SK-N-DZ (cell line): ENCODE measurements at regions not wholly inside any gene's neighbourhood (a gene's known extent, or its start where the extent isn't known, plus 50 kb on each side); places are given as distances from the start of the nearest gene placed in this dataset.

Experiments
- DNase-seq: peaks from one replicate; pipeline ENCODE4 v3.0.0-alpha.2; 2015; ENCODE audit warnings: low spot score

DNA sequence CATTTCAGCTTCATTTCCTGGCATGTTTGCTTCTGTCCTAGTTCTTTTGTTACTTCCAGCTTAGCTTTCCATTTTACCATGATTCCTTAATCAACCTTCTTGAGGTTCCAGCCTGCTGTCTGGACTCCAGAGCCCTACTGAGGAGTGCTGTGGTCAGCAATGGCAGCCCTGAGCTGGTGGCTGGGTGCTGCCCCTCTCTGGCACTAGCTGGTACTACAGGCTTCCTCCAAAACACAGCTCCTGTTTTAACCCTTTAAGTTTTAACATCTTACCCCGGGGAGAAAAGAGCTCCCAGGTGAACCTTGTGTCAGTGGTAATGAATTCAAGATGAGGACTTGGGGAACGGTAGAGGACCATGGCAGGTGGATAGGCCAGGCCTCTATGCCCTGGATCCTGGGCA lies 395.5 kb downstream of the TMEM114 start:
- no peak for DNase-seq

DNA sequence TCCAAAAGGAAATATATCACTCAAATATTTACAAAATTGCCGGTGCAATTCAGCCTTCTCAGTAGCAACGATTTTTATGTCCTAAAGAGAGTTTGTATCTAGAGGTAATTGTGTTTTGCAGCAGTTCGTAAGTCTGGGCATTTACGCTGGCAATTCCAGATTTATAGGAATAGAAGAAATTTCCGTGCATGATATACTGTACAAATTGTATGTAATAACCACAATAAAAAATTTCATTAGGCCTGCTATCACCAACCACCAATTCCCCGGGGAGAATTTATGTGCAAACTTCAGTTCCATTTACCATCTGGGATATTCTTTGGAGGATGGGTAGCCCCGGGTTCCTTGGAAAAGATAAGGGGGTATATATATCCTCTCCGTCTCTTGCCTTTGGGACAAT lies 401.5 kb downstream of the TMEM114 start:
- no peak for DNase-seq

DNA sequence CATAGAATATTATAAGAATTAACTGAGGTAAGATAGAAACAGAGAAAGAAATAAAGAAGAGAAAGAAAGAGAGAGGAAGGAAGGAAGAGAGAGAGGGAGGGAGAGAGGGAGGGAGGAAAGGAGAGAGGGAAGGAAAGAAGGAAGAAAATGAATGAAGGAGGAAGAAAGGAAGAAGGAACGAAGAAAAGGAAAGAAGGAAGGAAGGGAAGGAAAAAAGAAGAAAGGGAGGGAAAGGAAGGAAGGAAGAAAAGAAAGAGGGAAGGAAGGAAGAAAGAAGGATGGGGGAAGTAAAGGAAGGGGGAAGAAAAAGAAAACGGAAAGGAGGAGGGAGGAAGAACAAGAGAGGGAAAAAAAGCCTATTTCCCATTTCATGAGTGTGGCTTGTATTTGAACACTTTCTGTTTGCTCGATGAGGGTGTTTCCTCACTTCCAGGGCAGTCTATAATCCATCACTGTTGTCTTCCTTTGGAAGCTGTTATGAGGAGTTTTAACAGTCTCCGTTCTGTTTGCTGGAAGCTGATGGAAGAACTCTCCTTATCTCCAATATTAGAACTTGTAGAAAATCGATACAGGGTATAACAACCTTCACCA lies 402.4 kb downstream of the TMEM114 start:
- no peak for DNase-seq

DNA sequence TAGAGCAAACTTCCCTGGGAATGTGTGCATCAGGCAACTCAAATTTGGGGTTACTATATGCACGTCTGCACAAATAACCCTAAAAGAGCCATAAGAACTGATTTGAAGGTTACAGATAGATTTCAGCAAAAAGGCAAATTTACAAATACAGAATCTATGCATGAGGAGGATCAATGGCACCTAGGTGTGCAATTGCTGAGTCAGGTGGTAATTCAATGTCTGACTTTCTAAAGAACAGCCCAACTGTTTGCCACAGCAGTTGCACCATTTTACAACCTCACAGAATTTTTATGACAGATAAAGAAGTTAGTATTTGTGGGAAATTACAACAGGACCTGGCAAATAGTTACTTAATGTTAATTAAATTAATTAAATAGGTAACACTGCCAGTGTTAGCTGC lies 405.5 kb downstream of the TMEM114 start:
- no peak for DNase-seq

DNA sequence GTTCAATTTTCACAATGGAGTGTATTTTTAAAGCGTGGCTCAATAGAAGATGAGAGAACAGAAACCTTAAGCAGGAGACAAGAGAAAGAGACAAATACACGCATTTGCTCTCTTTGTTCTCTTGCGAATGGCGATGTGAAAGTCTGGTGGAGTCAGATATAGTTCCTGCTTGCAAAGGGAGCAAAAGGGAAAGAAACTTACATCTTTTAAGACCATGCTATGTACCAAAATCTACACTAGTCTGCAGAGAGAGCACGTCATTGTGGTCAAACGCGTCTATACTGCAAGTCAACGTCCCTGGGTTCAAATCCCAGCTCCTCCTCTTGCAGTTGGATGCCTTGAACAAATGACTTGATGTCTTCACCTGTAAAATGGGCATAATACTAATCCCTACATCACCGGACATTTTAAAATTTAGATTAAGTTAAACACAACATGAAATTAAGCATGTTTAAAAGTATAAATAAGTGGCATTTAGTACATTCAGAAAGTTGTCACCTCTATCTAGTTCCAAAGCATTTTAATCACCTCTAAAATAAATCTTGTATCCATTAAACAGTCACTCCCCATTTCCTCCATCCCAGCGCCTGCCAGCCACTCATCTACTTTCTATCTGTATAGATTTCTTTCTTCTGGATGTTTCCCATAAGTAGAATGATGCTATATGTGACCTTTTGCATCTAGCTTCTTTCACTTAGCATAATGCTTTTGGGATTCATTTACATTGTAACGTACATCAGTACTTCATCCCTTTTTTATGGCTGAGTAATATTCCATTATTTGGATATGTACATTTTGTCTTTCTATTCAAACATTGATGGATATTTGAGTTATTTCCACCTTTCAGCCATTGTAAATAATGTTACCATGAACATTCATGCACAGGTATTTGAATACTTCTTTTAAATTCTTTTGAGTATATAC lies 406.9 kb downstream of the TMEM114 start:
- no peak for DNase-seq

DNA sequence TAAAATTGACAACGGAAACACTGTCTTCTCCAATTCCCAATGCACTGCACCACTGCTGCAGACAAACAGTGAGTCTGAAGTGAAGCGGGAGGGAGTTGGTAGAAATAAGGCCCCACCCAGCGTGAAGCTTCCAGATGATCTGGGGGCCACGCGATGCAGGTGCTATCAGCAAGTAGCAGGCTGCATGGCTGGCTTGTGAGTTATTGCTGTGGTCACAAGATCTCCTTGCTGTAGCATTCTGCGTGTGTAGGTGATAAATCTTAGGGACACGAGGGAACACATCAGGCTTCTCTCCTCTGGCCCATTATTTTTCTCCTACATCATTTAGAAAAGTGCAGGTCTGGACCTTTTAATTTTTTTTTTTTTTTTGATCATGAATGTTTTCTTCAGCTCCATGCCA lies 407.6 kb downstream of the TMEM114 start:
- no peak for DNase-seq

DNA sequence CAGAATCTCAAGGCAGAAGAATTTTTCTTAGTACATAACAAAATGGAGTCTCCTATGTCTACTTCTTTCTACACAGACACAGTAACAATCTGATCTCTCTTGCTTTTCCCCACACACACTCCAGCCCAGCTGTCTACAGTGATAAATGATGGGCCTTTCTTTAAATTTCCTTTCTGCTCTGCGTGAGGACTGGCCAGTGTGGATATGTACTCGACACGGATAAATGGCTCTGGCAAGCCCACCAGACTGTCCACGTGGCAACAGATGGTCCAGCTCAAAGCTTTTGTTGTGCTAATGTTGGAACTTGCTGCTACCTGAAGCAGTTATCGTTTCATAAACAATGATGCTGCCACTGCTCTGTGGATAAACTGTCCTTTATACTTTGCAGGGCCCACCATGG lies 410.7 kb downstream of the TMEM114 start:
- no peak for DNase-seq

DNA sequence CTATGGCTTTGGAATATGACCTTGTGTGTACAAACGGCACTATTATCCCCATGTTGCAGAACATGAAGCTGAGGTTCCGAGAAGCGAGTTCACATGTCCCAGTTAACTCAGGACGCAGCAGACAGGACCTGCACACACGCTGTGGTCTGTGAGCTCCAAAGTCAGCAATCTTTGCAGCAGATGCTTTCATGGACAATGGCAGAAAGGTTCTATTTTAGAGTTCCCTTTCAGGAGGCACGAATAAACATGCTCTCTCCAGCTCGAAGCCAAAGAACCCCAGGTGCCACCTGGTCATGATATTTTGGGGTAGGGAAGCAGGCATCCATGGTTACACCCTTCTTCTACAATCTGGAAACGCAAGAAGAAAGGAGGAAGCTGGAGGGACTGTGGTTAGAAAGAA lies 412.0 kb downstream of the TMEM114 start:
- DNase-seq, result no peak

DNA sequence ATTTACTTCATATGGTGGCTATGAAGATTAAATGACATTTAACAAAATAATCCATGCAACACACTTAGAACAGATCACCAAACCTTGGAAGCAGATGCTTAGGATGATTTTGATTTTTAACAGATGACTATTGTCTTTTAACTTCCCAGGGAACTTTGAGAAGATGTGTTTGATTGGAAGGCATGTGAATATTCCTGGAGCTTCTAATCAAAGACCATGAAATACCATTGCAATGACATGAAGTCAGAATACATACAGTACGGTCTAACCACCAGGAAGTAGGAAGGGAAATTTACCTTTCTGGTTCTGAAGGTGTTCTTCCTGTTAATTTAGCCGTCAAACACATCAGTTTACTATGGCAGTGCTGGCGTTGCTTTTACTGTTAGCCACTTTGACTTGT lies 414.9 kb downstream of the TMEM114 start:
- no peak for DNase-seq

DNA sequence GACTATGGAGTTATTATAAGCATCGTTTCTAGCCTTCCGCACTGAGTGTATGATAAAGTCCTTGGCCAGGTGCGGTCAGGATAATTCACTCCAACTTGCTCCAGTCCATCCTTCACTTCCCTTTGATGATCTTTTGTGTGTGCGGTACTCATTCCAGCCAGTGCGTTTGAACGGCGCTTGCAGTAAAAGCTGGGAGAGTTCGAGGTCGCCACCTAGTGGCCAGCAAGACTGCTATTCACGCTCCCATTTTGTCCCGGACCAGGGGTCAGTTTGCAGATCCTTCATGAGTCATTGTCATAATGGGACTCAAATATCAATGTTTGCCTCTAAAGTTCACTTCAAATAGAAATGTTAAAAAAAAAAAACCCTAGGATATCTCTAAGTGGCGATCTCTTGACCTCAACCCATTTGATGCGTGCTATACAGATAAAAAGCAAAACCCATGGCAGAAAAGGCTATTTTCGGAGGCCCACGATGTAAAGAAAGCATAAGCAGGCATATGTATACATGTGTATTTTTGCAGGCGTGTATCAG lies 417.1 kb downstream of the TMEM114 start:
- peak; percentile 87 for DNase-seq

DNA sequence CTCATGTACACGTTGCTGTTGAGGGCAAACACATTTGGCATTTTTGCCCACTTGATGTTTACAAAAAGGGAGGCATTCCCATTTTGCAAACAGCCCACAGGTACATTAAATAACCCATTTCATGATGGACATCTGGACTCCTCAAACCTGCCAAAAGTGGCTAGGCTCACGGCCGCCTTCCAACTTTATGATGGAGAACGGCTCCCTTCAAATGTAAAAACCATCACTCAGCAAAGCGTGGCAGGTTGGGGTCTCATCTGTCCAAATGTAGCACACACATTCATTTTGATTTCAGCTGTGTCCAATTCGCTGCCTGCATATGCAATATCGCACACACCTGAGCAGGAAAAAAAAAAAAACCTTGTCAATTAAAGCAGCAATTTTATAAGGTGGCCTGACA lies 417.8 kb downstream of the TMEM114 start:
- DNase-seq, result no peak

DNA sequence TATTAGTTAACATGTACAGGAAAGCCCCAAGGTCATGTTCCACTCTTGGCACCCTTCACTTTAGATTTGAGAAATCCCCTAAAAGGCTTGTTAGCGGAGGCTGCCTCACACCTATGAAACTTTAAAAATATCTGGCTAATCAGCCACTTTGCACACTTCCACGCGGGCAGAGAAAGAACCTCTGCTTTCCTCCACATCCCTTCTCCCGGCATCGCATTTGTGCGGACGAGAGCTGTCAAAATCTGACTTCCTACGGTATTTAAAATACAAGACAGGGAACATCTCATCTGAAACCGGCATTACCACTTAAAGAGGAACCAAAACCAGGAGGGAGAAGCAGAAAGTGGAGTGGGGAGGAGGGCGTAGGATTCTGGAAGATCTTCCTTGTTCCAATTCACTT lies 422.3 kb downstream of the TMEM114 start:
- no peak for DNase-seq

DNA sequence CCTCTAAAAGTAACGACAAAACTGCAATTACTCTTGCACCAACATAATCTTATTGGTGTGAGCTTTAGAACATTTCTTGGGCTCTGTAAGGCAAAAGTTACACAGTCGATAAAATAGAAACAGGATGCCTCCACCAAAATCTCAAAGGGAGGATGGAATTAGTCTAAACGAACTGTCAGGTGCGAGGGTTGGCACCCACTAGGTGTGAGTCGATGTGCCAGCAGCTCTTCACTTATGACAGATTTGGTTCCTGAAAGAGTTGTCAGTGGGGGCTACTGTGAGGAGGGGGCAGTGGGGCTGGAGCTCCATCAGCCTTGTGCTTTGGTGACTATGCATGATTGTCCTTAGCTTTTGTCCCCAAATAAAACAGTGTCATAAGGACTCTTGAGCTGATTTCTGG lies 422.9 kb downstream of the TMEM114 start:
- DNase-seq, result no peak

DNA sequence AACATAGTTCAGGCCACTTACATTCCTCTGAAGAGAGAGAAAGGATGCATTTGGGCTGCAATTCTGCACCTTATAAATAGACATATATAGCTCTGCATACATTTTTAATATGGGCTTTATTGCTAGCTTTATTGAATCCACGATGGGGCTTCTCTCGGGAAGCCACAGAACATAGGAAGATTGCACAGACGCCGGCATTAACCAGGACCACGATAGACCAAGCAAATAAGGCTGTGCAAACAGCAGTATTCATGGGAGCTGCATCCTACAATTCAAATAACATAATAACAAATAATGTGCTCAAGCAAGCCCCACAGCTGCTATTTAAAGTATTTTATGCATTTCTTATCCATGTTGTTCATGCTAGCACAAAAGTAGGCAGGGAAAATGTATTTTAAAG lies 432.3 kb downstream of the TMEM114 start:
- no peak for DNase-seq

DNA sequence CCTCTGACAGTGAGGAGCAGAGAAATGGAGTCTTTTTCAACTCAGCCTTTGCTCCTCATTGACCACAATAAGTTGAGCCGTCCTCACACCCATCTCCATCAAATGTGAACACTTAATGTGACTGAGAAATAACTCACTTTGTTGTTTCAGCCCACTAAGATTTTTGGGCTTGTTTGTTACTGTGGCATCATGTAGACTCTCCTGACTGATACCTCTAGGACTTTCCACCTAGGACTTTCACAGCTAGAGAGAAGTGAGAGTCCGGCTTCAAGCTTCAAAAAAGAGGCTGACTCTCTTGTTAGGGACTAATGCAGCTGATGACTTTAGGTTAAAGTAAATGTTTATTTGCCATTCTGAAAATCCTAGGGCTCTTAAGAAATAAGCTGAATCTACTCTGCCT lies 435.0 kb downstream of the TMEM114 start:
- DNase-seq, result no peak

DNA sequence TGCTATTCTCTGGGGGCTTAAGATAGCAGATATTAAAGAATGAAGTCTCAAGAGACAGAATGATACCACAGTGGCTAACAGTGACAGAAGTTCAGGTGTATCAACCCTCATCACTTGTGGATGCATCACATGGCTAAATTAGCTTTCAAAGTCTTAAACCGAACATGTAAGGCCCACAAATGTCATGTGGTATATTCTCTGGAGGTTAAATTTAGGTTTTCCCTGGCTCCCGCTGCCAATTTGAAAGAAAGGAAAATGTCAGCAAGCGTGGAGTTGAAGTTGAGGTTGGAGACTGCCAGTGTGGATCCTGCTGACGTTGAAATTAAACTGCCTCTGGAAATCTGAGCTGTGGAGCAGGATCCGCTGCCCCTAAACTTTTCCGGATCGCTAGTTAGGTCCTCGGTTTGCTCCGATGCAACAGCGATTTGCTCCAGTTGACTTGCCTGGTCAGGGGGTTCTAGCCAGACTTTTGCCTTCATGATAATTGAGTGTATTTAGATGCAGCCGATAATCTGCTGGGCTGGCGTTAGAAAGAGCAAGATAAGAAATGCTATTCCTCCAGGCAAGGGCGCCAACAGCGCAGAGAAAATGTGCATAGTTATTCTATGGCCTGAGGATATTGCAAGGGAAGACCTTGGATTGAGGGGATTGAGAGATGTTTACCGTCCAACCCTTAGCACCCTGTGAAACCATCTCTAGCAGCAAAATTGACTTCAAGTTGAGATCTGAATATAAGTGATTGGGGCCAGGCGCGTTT lies 443.9 kb downstream of the TMEM114 start:
- DNase-seq, result no peak

DNA sequence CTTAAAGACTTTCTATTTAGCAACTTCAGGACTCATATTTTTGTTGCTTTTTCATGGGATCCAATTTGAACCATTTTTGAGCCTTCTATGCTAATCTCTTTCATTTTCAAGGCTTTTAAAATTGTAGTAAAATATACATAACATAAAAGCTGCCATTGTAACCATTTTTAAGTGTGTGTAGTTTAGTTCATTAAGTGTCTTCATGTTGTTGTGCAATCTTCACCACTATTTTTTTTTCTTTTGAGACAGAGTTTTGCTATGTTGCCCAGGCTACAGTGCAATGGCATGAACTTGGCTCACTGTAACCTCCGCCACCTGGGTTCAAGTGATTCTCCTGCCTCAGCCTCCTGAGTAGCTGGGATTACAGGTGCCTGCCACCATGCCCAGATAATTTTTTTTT lies 451.6 kb downstream of the TMEM114 start:
- DNase-seq, result no peak

DNA sequence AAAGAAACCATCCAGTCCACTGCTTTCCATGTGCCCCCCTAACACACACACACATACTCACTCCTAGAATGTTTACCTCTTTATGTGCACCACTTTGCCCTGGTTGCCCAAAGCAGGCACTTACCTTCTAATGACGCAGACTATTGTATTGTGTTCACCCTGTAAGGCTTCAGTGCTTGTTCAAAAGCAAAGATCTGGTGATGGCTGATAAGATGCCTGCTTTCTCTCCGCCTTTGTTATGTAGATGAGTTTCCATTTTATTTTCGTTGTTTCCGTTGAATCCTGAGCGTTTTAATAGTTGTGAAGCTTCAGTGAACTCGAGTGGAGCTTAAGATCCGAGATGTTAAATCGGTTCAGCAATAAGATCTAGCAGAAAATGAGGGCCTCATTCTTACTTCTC lies 452.7 kb downstream of the TMEM114 start:
- DNase-seq, result no peak

DNA sequence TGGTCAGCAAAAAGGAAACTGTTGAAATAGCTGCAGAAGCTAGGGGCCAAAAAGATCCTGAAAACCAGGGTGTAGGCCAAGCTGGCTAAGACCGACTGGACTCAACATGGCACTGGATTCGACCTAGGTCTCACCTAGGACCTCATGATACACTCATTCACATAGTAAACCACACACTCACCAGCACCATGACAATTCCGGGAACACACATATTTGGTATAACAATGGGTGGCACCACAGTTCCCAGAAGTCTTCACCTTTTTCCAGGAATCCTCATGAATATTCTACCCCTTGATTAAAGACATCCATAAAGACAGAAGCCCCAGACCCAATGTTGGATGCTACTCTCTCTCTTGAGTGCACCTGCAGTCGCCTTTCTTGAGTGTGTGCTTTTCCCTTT lies 460.1 kb downstream of the TMEM114 start:
- no peak for DNase-seq

DNA sequence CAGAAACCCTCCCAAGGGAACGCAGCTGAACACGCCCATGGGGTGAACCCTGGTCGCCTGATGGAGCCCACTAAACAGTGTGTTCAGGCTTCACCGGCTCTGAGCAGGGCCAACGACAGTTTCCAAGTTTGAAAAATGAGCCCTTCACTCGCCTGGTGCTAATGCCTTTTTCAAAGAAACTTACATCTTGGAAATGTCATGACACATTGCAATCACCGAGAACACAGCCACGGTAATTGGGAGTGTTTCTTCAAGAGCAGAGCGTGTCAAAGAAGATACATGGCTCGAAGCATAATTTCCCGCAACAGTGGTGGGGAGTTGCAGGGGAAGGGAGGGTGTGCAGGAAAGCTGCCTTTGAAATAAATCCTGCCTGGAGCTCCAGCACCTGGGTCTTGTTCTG lies 463.2 kb downstream of the TMEM114 start:
- DNase-seq, result no peak

DNA sequence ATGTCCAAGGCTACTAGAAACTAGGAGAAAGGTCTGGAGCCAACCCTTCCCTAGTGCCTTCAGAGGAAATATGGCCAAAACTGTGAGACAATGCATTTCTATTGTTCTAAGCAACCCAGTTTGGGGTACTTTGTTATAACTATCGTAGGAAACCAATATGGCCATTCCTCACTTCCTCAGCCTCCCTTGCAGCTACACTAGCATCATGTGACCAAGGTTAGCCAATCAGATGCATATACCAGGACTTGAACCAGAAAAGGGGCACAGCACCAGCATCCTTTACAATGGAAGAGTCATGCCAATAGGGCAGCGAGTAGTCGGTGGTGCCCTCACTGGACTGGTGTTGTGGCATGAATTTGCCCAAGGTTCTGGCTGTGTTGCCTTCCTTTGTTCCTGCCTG lies 464.0 kb downstream of the TMEM114 start:
- DNase-seq, result no peak

DNA sequence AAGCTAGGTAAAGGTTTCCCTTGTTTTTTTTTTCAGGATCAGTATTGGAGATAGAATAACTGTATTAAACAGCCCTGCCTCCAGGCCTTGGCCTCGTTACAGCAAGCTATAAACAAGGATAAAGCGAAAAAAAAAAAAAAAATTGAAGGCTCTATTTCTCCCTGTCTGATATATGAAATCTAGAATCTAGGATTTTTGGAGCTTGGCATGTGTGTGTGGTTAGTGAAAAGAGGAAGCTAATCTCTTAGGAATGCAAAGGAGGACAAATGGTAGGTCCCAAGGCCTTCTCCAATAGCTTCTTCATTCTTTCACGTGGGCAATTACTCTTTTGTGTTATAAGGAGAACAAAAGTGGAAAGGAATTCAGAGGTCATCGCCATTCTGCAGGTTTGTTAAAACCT lies 470.3 kb downstream of the TMEM114 start:
- DNase-seq, result no peak
